H1 (cell line): ENCODE measurements at regions not wholly inside any gene's neighbourhood (a gene's known extent, or its start where the extent isn't known, plus 50 kb on each side); places are given as distances from the start of the nearest gene placed in this dataset.

Experiments
- CTCF ChIA-PET: fragments of 300-600 bp; sonication (Branson Sonifier 250); formaldehyde crosslinking; loops from one replicate; lab custom pipeline; 2021; ENCODE audit not compliant: partially characterized antibody; lab: Charles Lee
- POLR2A ChIA-PET: fragments of 300-600 bp; sonication (Branson Sonifier 250); formaldehyde crosslinking; loops from one replicate; lab custom pipeline; 2021; ENCODE audit warnings: inconsistent platforms; ENCODE audit not compliant: partially characterized antibody; lab: Charles Lee
- DNase-seq, 2 experiments: peaks; one replicate each; pipeline versions ENCODE4 v3.0.0 to v3.0.0-alpha.2; 2010 to 2022; ENCODE audit warnings: low spot score in 2 of 2, low read depth in 1 of 2, mixed read lengths in 1 of 2
- FAIRE-seq: peaks from 2 replicates; lab custom pipeline; 2011; peaks lifted over from hg19 to GRCh38; lab: Jason Lieb, UNC
- H2AFZ ChIP-seq: 2 replicates; pipeline ENCODE4 v1.8.1; 2012; ENCODE audit warnings: low read length, inconsistent platforms
- H2AK5ac ChIP-seq: 2 replicates; pipeline ENCODE4 v1.6.1; 2013; ENCODE audit warnings: low read depth, low read length
- H2BK120ac ChIP-seq: replicated peaks from 2 replicates; pipeline ENCODE3; 2013; ENCODE audit warnings: low read depth, low read length, inconsistent platforms
- H2BK12ac ChIP-seq: 2 replicates; pipeline ENCODE4 v1.6.1; 2013; ENCODE audit warnings: low read depth, low read length
- H2BK15ac ChIP-seq: 2 replicates; pipeline ENCODE4 v1.6.1; 2013; ENCODE audit warnings: low read length
- H2BK20ac ChIP-seq: 2 replicates; pipeline ENCODE4 v1.6.1; 2013; ENCODE audit warnings: low read length
- H2BK5ac ChIP-seq: 2 replicates; pipeline ENCODE4 v1.6.1; 2013; ENCODE audit warnings: low read depth, low read length
- H3K14ac ChIP-seq: 2 replicates; pipeline ENCODE4 v1.6.1; 2013; ENCODE audit warnings: inconsistent platforms; ENCODE audit not compliant: insufficient read length
- H3K18ac ChIP-seq: 2 replicates; pipeline ENCODE4 v1.6.1; 2013; ENCODE audit warnings: low read length; ENCODE audit errors: extremely low read depth
- H3K23ac ChIP-seq: 2 replicates; pipeline ENCODE4 v1.6.1; 2013; ENCODE audit warnings: inconsistent platforms; ENCODE audit not compliant: insufficient read length
- H3K23me2 ChIP-seq: 2 replicates; pipeline ENCODE4 v1.6.1; 2013; ENCODE audit warnings: low read depth, low read length
- H3K27ac ChIP-seq: 2 replicates; pipeline ENCODE4 v1.6.1; 2011; ENCODE audit warnings: low read depth, low read length, inconsistent platforms
- H3K27me3 ChIP-seq, 4 experiments: replicated peaks in 1 of 4; 1 replicate in 1 of 4; 2 replicates in 3 of 4; pipeline versions ENCODE4 v1.6.1 to v1.8.1; 2011 to 2013; ENCODE audit warnings: low read length in 3 of 4, mild to moderate bottlenecking in 3 of 4, inconsistent platforms in 2 of 4, mixed read lengths in 2 of 4, moderate library complexity in 1 of 4; ENCODE audit not compliant: control insufficient read depth in 3 of 4, insufficient read depth in 3 of 4; ENCODE audit errors: extremely low read depth in 1 of 4
- H3K36me3 ChIP-seq, 4 experiments: 2 replicates each; pipeline versions ENCODE4 v1.6.1 to v1.8.1; 2011 to 2013; ENCODE audit warnings: mild to moderate bottlenecking in 4 of 4, low read length in 3 of 4, moderate library complexity in 2 of 4, control low read depth in 1 of 4, inconsistent platforms in 1 of 4; ENCODE audit not compliant: insufficient read depth in 4 of 4, control insufficient read depth in 2 of 4
- H3K4ac ChIP-seq: replicated peaks from 2 replicates; pipeline ENCODE3; 2013; ENCODE audit warnings: low read length, low read depth, mixed read lengths, inconsistent platforms; ENCODE audit not compliant: insufficient read length
- H3K4me1 ChIP-seq, 4 experiments: replicated peaks in 1 of 4; 1 replicate in 1 of 4; 2 replicates in 3 of 4; pipeline versions ENCODE4 v1.6.1 to v1.8.1; 2011 to 2013; ENCODE audit warnings: low read length in 3 of 4, inconsistent platforms in 2 of 4, mixed read lengths in 1 of 4; ENCODE audit not compliant: insufficient read depth in 4 of 4, control insufficient read depth in 3 of 4
- H3K4me2 ChIP-seq, 2 experiments: 2 replicates each; pipeline versions ENCODE4 v1.6.1 to v1.8.1; 2011 to 2013; ENCODE audit warnings: low read depth in 2 of 2, low read length in 2 of 2, control low read depth in 1 of 2, inconsistent platforms in 1 of 2, mild to moderate bottlenecking in 1 of 2; ENCODE audit not compliant: insufficient read depth in 1 of 2
- H3K4me3 ChIP-seq, 4 experiments: fragments of 200-600, 300-600 bp in 1 of 4; sonication (generic), shearing (Covaris generic), sonication (Bioruptor Twin) in 1 of 4; 2 replicates each; pipeline versions ENCODE4 v1.5.1 to v1.8.1; 2011 to 2016; ENCODE audit warnings: low read length in 4 of 4, low read depth in 3 of 4, control low read depth in 2 of 4, inconsistent platforms in 2 of 4, mild to moderate bottlenecking in 2 of 4, mixed read lengths in 1 of 4, moderate library complexity in 1 of 4; ENCODE audit not compliant: insufficient read depth in 2 of 4; ENCODE audit errors: extremely low read depth in 1 of 4
- H3K56ac ChIP-seq: replicated peaks from 2 replicates; pipeline ENCODE3; 2013; ENCODE audit warnings: low read depth, mild to moderate bottlenecking, mixed read lengths, low read length, inconsistent platforms; ENCODE audit not compliant: insufficient read length
- H3K79me1 ChIP-seq: 2 replicates; pipeline ENCODE4 v1.6.1; 2013; ENCODE audit warnings: low read depth, low read length, control low read depth
- H3K79me2 ChIP-seq, 2 experiments: 2 replicates each; pipeline versions ENCODE4 v1.6.1 to v1.8.1; 2012 to 2013; ENCODE audit warnings: low read length in 2 of 2, mild to moderate bottlenecking in 2 of 2, inconsistent platforms in 1 of 2; ENCODE audit not compliant: insufficient read depth in 2 of 2, control insufficient read depth in 1 of 2
- H3K9ac ChIP-seq, 4 experiments: replicated peaks in 1 of 4; 1 replicate in 1 of 4; 2 replicates in 3 of 4; pipeline versions ENCODE4 v1.6.1 to v1.8.1; 2011 to 2013; ENCODE audit warnings: low read depth in 3 of 4, low read length in 3 of 4, control low read depth in 2 of 4, mild to moderate bottlenecking in 2 of 4, moderate library complexity in 2 of 4, inconsistent platforms in 1 of 4; ENCODE audit errors: extremely low read depth in 1 of 4
- H3K9me3 ChIP-seq, 2 experiments: 2 replicates each; pipeline versions ENCODE4 v1.6.1 to v1.8.1; 2012 to 2013; ENCODE audit warnings: mild to moderate bottlenecking in 2 of 2, moderate library complexity in 2 of 2, control low read depth in 1 of 2, inconsistent platforms in 1 of 2, low read depth in 1 of 2, low read length in 1 of 2, mixed read lengths in 1 of 2; ENCODE audit not compliant: insufficient read depth in 2 of 2
- H4K20me1 ChIP-seq, 2 experiments: replicated peaks in 1 of 2; 2 replicates each; pipeline versions ENCODE3 to v1.8.1; 2011 to 2013; ENCODE audit warnings: inconsistent platforms in 2 of 2, low read length in 2 of 2, mild to moderate bottlenecking in 1 of 2; ENCODE audit not compliant: insufficient read depth in 2 of 2, control insufficient read depth in 1 of 2
- H4K5ac ChIP-seq: 2 replicates; pipeline ENCODE4 v1.6.1; 2013; ENCODE audit warnings: low read length, low read depth, mixed read lengths, inconsistent platforms; ENCODE audit not compliant: insufficient read length
- H4K8ac ChIP-seq: 2 replicates; pipeline ENCODE4 v1.8.0; 2013; ENCODE audit warnings: mild to moderate bottlenecking, moderate library complexity, low read length, inconsistent platforms; ENCODE audit not compliant: insufficient read depth; ENCODE audit errors: extremely low read depth
- H4K91ac ChIP-seq: replicated peaks from 2 replicates; pipeline ENCODE3; 2013; ENCODE audit warnings: low read length, mixed read lengths, inconsistent platforms; ENCODE audit not compliant: insufficient read length
- JUN ChIP-seq: IDR thresholded peaks from 2 replicates; pipeline ENCODE4 v1.6.1; 2011; ENCODE audit warnings: low read depth, mild to moderate bottlenecking, improper control_type of control experiment, low read length
- MAFK ChIP-seq: IDR thresholded peaks from 2 replicates; pipeline ENCODE4 v1.6.1; 2012; ENCODE audit warnings: low read depth, mild to moderate bottlenecking, improper control_type of control experiment, low read length
- POLR2AphosphoS5 ChIP-seq: IDR thresholded peaks from 2 replicates; pipeline ENCODE4 v1.6.1; 2011; ENCODE audit warnings: low read depth, low read length
- WGBS, 2 experiments: shearing (Covaris generic) in 1 of 2; methylation state at CpG; one replicate each; pipeline versions ENCODE4 v1.1.6 to v1.1.7; 2013 to 2015; ENCODE audit warnings: low lambda C conversion rate in 2 of 2, mixed read lengths in 2 of 2, inconsistent platforms in 1 of 2, low coverage in 1 of 2, missing lambda C conversion rate in 1 of 2; ENCODE audit not compliant: insufficient replicate concordance in 2 of 2, insufficient coverage in 1 of 2, insufficient read length in 1 of 2; ENCODE audit errors: extremely low coverage in 1 of 2, missing lambda C conversion rate in 1 of 2; 5-methylcytosine and 5-hydroxymethylcytosine counted together

DNA sequence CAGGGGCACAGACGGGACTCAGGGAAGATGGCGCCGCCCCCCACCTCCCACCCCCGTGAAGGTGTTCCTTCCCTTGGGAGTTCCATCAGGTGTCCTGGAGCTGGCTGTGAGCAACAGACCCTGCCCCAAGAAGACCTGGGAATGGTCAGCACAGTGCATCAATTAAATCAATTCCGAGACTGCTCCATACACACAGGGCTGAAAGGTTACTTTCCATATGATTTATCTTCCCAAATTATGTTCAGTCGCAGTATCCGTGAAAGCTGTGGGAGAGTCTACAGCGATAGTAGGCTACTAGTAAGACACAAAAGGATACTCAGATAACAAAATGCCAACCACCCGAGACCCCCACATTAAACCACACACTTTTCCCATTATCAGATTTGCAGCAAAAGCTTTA is 71.8 kb upstream of the PABPC3 start:
- Histone ChIP-seq H2BK15ac (no peak overlapping the region), H3K23me2 (no peaks in the 10 kb centered on the region), H4K5ac (no peak overlapping the region), H4K20me1 (no peaks in the 10 kb centered on the region), H3K18ac (no peak overlapping the region), H2BK12ac (no peak overlapping the region), H3K4me2 (no peak overlapping the region), H3K4me1 (no peaks in the 10 kb centered on the region), H3K9ac (no peak overlapping the region), H3K4ac (no peak overlapping the region), H3K9me3 (no peaks in the 10 kb centered on the region; a peak in 1 of 4 replicates), H2BK5ac (no peak overlapping the region), H3K14ac (no peak overlapping the region), H2BK120ac (no peak overlapping the region), H3K79me2 (no peaks in the 10 kb centered on the region), H3K27ac (no peak overlapping the region), H3K4me3 (no peak overlapping the region), H3K23ac (no peak overlapping the region), H3K56ac (no peak overlapping the region), H3K36me3 (no peaks in the 10 kb centered on the region), H3K27me3 (peaks cover under 1 to 7% (median 4%) of the 10 kb centered on the region in 4 experiments; a peak in 6 of 7 replicates), H2AFZ (no peak overlapping the region), H4K8ac (no peak overlapping the region), H2AK5ac (no peak overlapping the region), H3K79me1 (no peaks in the 10 kb centered on the region), H4K91ac (no peak overlapping the region), H2BK20ac (no peak overlapping the region)
- TF ChIP-seq JUN (no peak), MAFK (no peak), POLR2AphosphoS5 (no peak)
- ChIA-PET CTCF (interaction anchor here (1.0 to 3.9 kb wide), 3 partner anchors 13 to 169 kb away, joined by 3 to 14 read pairs (median 5); no protein-coding TSS in a partner anchor), POLR2A (interaction anchor here (1.2 kb wide), 1 partner anchor 23 kb away, joined by 3 read pairs; no protein-coding TSS in a partner anchor)
- no peak for DNase-seq
- 88% methylated on average over 9 of the region's 9 CpGs; no CpG with 5 or more reads in 1 of the 2 experiments for WGBS, 2 experiments
- FAIRE-seq: no peak
